GM23248 (cell line): ENCODE measurements at regions not wholly inside any gene's neighbourhood (a gene's known extent, or its start where the extent isn't known, plus 50 kb on each side); places are given as distances from the start of the nearest gene placed in this dataset.

Experiments
- DNase-seq: peaks from one replicate; pipeline ENCODE4 v3.0.0-alpha.2; 2015
- H2AFZ ChIP-seq: fragments of 200-600 bp; sonication (generic); 2 replicates; pipeline ENCODE4 v1.6.1; 2016; ENCODE audit warnings: antibody characterized with exemption
- H3F3A ChIP-seq: fragments of 200-600 bp; sonication (generic); 2 replicates; pipeline ENCODE4 v1.6.1; 2016; ENCODE audit warnings: mild to moderate bottlenecking, antibody characterized with exemption, mixed run types; ENCODE audit not compliant: insufficient read depth
- H3K27ac ChIP-seq: fragments of 200-600 bp; sonication (generic); 2 replicates; pipeline ENCODE4 v1.5.1; 2016; ENCODE audit warnings: mild to moderate bottlenecking
- H3K27me3 ChIP-seq: fragments of 200-600 bp; sonication (generic); replicated peaks from 2 replicates; pipeline ENCODE4 v1.6.1; 2016; ENCODE audit warnings: mild to moderate bottlenecking; ENCODE audit not compliant: insufficient read depth
- H3K36me3 ChIP-seq: fragments of 200-600 bp; sonication (generic); 2 replicates; pipeline ENCODE4 v1.6.1; 2016; ENCODE audit warnings: low read depth, mild to moderate bottlenecking
- H3K4me1 ChIP-seq: fragments of 200-600 bp; sonication (generic); 2 replicates; pipeline ENCODE4 v1.6.1; 2016; ENCODE audit warnings: mild to moderate bottlenecking; ENCODE audit not compliant: insufficient read depth
- H3K4me2 ChIP-seq: fragments of 200-600 bp; sonication (generic); one replicate; pipeline ENCODE4 v1.6.1; 2016; ENCODE audit warnings: mild to moderate bottlenecking; ENCODE audit not compliant: unreplicated experiment
- H3K4me3 ChIP-seq: fragments of 200-600 bp; sonication (generic); 2 replicates; pipeline ENCODE4 v1.5.1; 2016; ENCODE audit warnings: mild to moderate bottlenecking
- H3K79me2 ChIP-seq: fragments of 200-600 bp; sonication (generic); 2 replicates; pipeline ENCODE4 v1.6.1; 2016; ENCODE audit warnings: mild to moderate bottlenecking; ENCODE audit not compliant: insufficient read depth
- H3K9ac ChIP-seq: fragments of 200-600 bp; sonication (generic); 2 replicates; pipeline ENCODE4 v1.6.1; 2016; ENCODE audit warnings: mild to moderate bottlenecking
- H3K9me2 ChIP-seq: fragments of 200-600 bp; sonication (generic); 2 replicates; pipeline ENCODE4 v1.6.1; 2016; ENCODE audit warnings: mixed run types, mild to moderate bottlenecking, moderate library complexity; ENCODE audit not compliant: insufficient read depth
- H3K9me3 ChIP-seq: fragments of 200-600 bp; sonication (generic); one replicate; pipeline ENCODE4 v1.6.1; 2017; ENCODE audit warnings: low read depth
- H4K20me1 ChIP-seq: fragments of 200-600 bp; sonication (generic); 2 replicates; pipeline ENCODE4 v1.6.0; 2016; ENCODE audit not compliant: insufficient read depth
- EZH2 ChIP-seq: fragments of 200-600 bp; sonication (generic); IDR thresholded peaks from 2 replicates; pipeline ENCODE4 v1.6.1; 2018; ENCODE audit warnings: antibody characterized with exemption, mild to moderate bottlenecking; ENCODE audit not compliant: insufficient read depth, poor library complexity, severe bottlenecking
- EZH2phosphoT487 ChIP-seq: fragments of 200-600 bp; sonication (generic); IDR thresholded peaks from 2 replicates; pipeline ENCODE4 v1.6.1; 2018; ENCODE audit warnings: antibody characterized with exemption, moderate library complexity, mild to moderate bottlenecking, low read depth; ENCODE audit not compliant: insufficient read depth
- WGBS, 2 experiments: methylation state at CpG; one replicate each; pipeline ENCODE4 v1.1.6; 2015 to 2017; ENCODE audit warnings: low lambda C conversion rate in 2 of 2, low coverage in 1 of 2; ENCODE audit errors: missing lambda C conversion rate in 2 of 2; 5-methylcytosine and 5-hydroxymethylcytosine counted together
- in situ Hi-C: fragments of 300-500 bp; cut with MboI; formaldehyde crosslinking; loops from 2 replicates; pipeline ENCODE4 v1.15.0; 2020

GRCh38 chr4:106676173-106676921 lies 307.8 kb upstream of the GIMD1 start:
- WGBS, 2 experiments = 43 to 44% methylated on average over 3 of the region's 3 CpGs

GRCh38 chr4:106671716-106672115 lies 303.1 kb upstream of the GIMD1 start:
- no peak overlapping the region for H2AFZ ChIP-seq
- H3K4me3 ChIP-seq = no peak overlapping the region
- no peaks in the 10 kb centered on the region for H3K9me2 ChIP-seq
- H3F3A ChIP-seq = peaks cover 11% of the 10 kb centered on the region; the same call in 1 of the 2 replicates
- no peak overlapping the region for H3K27ac ChIP-seq
- DNase-seq = peak; percentile 61
- H3K36me3 ChIP-seq = no peaks in the 10 kb centered on the region
- no peaks in the 10 kb centered on the region for H3K79me2 ChIP-seq
- no peaks in the 10 kb centered on the region for H3K9me3 ChIP-seq
- in situ Hi-C loops = no loop called here
- no peaks in the 10 kb centered on the region for H3K27me3 ChIP-seq
- 4% methylated on average over 1 of the region's 1 CpG for whole genome bisulfite sequencing, 2 experiments
- no peak overlapping the region for H3K9ac ChIP-seq
- peak overlapping the region; percentile 2 for H3K4me2 ChIP-seq
- H3K4me1 ChIP-seq = peaks cover 22% of the 10 kb centered on the region
- TF ChIP-seq EZH2phosphoT487 (no peak), EZH2 (no peak)
- H4K20me1 ChIP-seq = no peaks in the 10 kb centered on the region

More at GRCh38 chr4:106676173-106676921, 307.8 kb upstream of the GIMD1 start:
- H3F3A ChIP-seq = peaks cover 15% of the 10 kb centered on the region; the same call in 1 of the 2 replicates
- no peak overlapping the region for H3K4me3 ChIP-seq
- peak overlapping the region; percentile 40 for H3K4me2 ChIP-seq
- H3K36me3 ChIP-seq = no peaks in the 10 kb centered on the region
- no peak overlapping the region for H3K9ac ChIP-seq
- no peaks in the 10 kb centered on the region for H3K27me3 ChIP-seq
- no peak overlapping the region for H2AFZ ChIP-seq
- no peaks in the 10 kb centered on the region for H4K20me1 ChIP-seq
- DNase-seq = peak; percentile 75
- no peaks in the 10 kb centered on the region for H3K79me2 ChIP-seq
- no peak for TF ChIP-seq EZH2
- TF ChIP-seq EZH2phosphoT487 = peak; percentile 82
- H3K9me3 ChIP-seq = no peaks in the 10 kb centered on the region
- in situ Hi-C loops = no loop called here
- H3K27ac ChIP-seq = no peak overlapping the region; the same call in 1 of the 2 replicates
- H3K9me2 ChIP-seq = no peaks in the 10 kb centered on the region
- peaks cover 22% of the 10 kb centered on the region for H3K4me1 ChIP-seq

- H3K4me1 ChIP-seq = peaks cover 15% of the 10 kb centered on the region
- no peaks in the 10 kb centered on the region for H3K79me2 ChIP-seq
- H3K4me2 ChIP-seq = no peak overlapping the region
- no peaks in the 10 kb centered on the region for H3K36me3 ChIP-seq
- in situ Hi-C loops = no loop called here
- H3K4me3 ChIP-seq = no peak overlapping the region
- TF ChIP-seq EZH2 (no peak), EZH2phosphoT487 (no peak)
- 79 to 83% methylated on average over 2 of the region's 2 CpGs for whole genome bisulfite sequencing, 2 experiments
- no peak for DNase-seq
- no peaks in the 10 kb centered on the region for H4K20me1 ChIP-seq
- H3K9ac ChIP-seq = no peak overlapping the region
- H3K27me3 ChIP-seq = no peaks in the 10 kb centered on the region
- H3K9me2 ChIP-seq = no peaks in the 10 kb centered on the region
- no peak overlapping the region for H3K27ac ChIP-seq
- H3K9me3 ChIP-seq = no peaks in the 10 kb centered on the region
- peaks cover 4% of the 10 kb centered on the region; the same call in 1 of the 2 replicates for H3F3A ChIP-seq
- no peak overlapping the region for H2AFZ ChIP-seq
Observed at GRCh38 chr4:106670976-106671375, 302.4 kb upstream of the GIMD1 start.

- 91 to 100% methylated on average over 1 of the region's 1 CpG for WGBS, 2 experiments
- no peak overlapping the region for H3K4me2 ChIP-seq
- H3K9me2 ChIP-seq = no peaks in the 10 kb centered on the region
- H3K4me1 ChIP-seq = no peaks in the 10 kb centered on the region
- no peak overlapping the region for H3K27ac ChIP-seq
- no peak overlapping the region for H3K4me3 ChIP-seq
- H3K27me3 ChIP-seq = no peaks in the 10 kb centered on the region
- TF ChIP-seq EZH2 (no peak), EZH2phosphoT487 (no peak)
- H4K20me1 ChIP-seq = no peaks in the 10 kb centered on the region
- H2AFZ ChIP-seq = no peak overlapping the region
- no peaks in the 10 kb centered on the region for H3F3A ChIP-seq
- no peaks in the 10 kb centered on the region for H3K79me2 ChIP-seq
- in situ Hi-C loops = no loop called here
- H3K36me3 ChIP-seq = no peaks in the 10 kb centered on the region
- H3K9me3 ChIP-seq = no peaks in the 10 kb centered on the region
- H3K9ac ChIP-seq = no peak overlapping the region
- no peak for DNase-seq
Observed at GRCh38 chr4:106659371-106659770, 290.8 kb upstream of the GIMD1 start.
